H9 (cell line): ENCODE measurements at regions not wholly inside any gene's neighbourhood (a gene's known extent, or its start where the extent isn't known, plus 50 kb on each side); places are given as distances from the start of the nearest gene placed in this dataset.

Experiments
- DNase-seq: peaks from one replicate; pipeline ENCODE4 v3.0.0-alpha.2; 2017
- H2AFZ ChIP-seq: one replicate; pipeline ENCODE4 v1.6.1; 2013; ENCODE audit warnings: mild to moderate bottlenecking, low read length, control low read depth, moderate library complexity
- H2AK5ac ChIP-seq: 2 replicates; pipeline ENCODE4 v1.6.1; 2013; ENCODE audit warnings: low read length, control low read depth, mixed read lengths; ENCODE audit not compliant: insufficient read length
- H2BK120ac ChIP-seq: one replicate; pipeline ENCODE4 v1.6.1; 2013; ENCODE audit warnings: low read depth, mild to moderate bottlenecking, low read length, control low read depth, inconsistent platforms; ENCODE audit not compliant: poor library complexity, severe bottlenecking
- H2BK12ac ChIP-seq: 2 replicates; pipeline ENCODE4 v1.6.1; 2013; ENCODE audit warnings: low read length, control low read depth, mixed read lengths, low read depth; ENCODE audit not compliant: insufficient read length
- H2BK15ac ChIP-seq: 2 replicates; pipeline ENCODE4 v1.6.1; 2013; ENCODE audit warnings: low read depth, low read length, control low read depth
- H2BK20ac ChIP-seq: one replicate; pipeline ENCODE4 v1.6.1; 2013; ENCODE audit warnings: low read depth, mild to moderate bottlenecking, low read length, control low read depth, inconsistent platforms; ENCODE audit not compliant: poor library complexity, severe bottlenecking
- H2BK5ac ChIP-seq: 2 replicates; pipeline ENCODE4 v1.6.1; 2013; ENCODE audit warnings: low read length, control low read depth, mixed read lengths; ENCODE audit not compliant: insufficient read length
- H3K14ac ChIP-seq: 2 replicates; pipeline ENCODE4 v1.6.1; 2013; ENCODE audit warnings: low read length, control low read depth; ENCODE audit not compliant: insufficient read depth
- H3K18ac ChIP-seq: 2 replicates; pipeline ENCODE4 v1.6.1; 2013; ENCODE audit warnings: low read depth, mild to moderate bottlenecking, mixed read lengths, low read length, control low read depth; ENCODE audit not compliant: insufficient read length
- H3K23ac ChIP-seq: 2 replicates; pipeline ENCODE4 v1.6.1; 2013; ENCODE audit warnings: low read length, control low read depth, mixed read lengths, low read depth; ENCODE audit not compliant: insufficient read length
- H3K23me2 ChIP-seq: 2 replicates; pipeline ENCODE4 v1.6.1; 2013; ENCODE audit warnings: low read depth, mild to moderate bottlenecking, mixed read lengths, low read length, control low read depth; ENCODE audit not compliant: insufficient read length, poor library complexity, severe bottlenecking
- H3K27ac ChIP-seq: 2 replicates; pipeline ENCODE4 v1.5.1; 2013; ENCODE audit warnings: low read length, control low read depth, mixed read lengths, low read depth; ENCODE audit not compliant: insufficient read length
- H3K27me3 ChIP-seq: 2 replicates; pipeline ENCODE4 v1.6.1; 2013; ENCODE audit warnings: low read length, control low read depth, inconsistent platforms; ENCODE audit not compliant: insufficient read depth
- H3K4ac ChIP-seq: 2 replicates; pipeline ENCODE4 v1.6.1; 2013; ENCODE audit warnings: low read depth, mild to moderate bottlenecking, control low read depth, inconsistent platforms, low read length, moderate library complexity
- H3K4me1 ChIP-seq: 2 replicates; pipeline ENCODE4 v1.6.1; 2013; ENCODE audit warnings: low read length, control low read depth, inconsistent platforms; ENCODE audit not compliant: insufficient read depth
- H3K4me2 ChIP-seq: 2 replicates; pipeline ENCODE4 v1.6.1; 2013; ENCODE audit warnings: low read length, control low read depth, mixed read lengths; ENCODE audit not compliant: insufficient read length, insufficient read depth
- H3K56ac ChIP-seq: 2 replicates; pipeline ENCODE4 v1.6.1; 2013; ENCODE audit warnings: low read depth, mild to moderate bottlenecking, mixed read lengths, low read length, control low read depth; ENCODE audit not compliant: insufficient read length
- H3K79me1 ChIP-seq: 2 replicates; pipeline ENCODE4 v1.6.1; 2013; ENCODE audit warnings: low read depth, mild to moderate bottlenecking, moderate library complexity, low read length, control low read depth, inconsistent platforms; ENCODE audit not compliant: insufficient read depth, poor library complexity, severe bottlenecking
- H3K79me2 ChIP-seq: 2 replicates; pipeline ENCODE4 v1.6.1; 2013; ENCODE audit warnings: low read length, control low read depth, inconsistent platforms; ENCODE audit not compliant: insufficient read depth
- H3K9ac ChIP-seq: 2 replicates; pipeline ENCODE4 v1.6.1; 2013; ENCODE audit warnings: low read length, control low read depth, mixed read lengths; ENCODE audit not compliant: insufficient read length; ENCODE audit errors: extremely low read depth
- H3K9me3 ChIP-seq: one replicate; pipeline ENCODE4 v1.6.1; 2013; ENCODE audit warnings: low read depth, low read length, inconsistent platforms; ENCODE audit not compliant: control insufficient read depth
- H3T11ph ChIP-seq: one replicate; pipeline ENCODE4 v1.6.1; 2013; ENCODE audit warnings: mild to moderate bottlenecking, low read length, control low read depth, inconsistent platforms
- H4K20me1 ChIP-seq: one replicate; pipeline ENCODE4 v1.6.1; 2013; ENCODE audit not compliant: control insufficient read depth, insufficient read length, insufficient read depth
- H4K5ac ChIP-seq: 2 replicates; pipeline ENCODE4 v1.6.1; 2013; ENCODE audit warnings: low read depth, mild to moderate bottlenecking, mixed read lengths, low read length, control low read depth; ENCODE audit not compliant: insufficient read length
- H4K8ac ChIP-seq: replicated peaks from 2 replicates; pipeline ENCODE4 v1.6.1; 2013; ENCODE audit warnings: low read length, control low read depth, mixed read lengths, low read depth; ENCODE audit not compliant: insufficient read length
- H4K91ac ChIP-seq: 2 replicates; pipeline ENCODE4 v1.6.1; 2013; ENCODE audit warnings: low read depth, mild to moderate bottlenecking, moderate library complexity, mixed read lengths, low read length, control low read depth; ENCODE audit not compliant: insufficient read length
- H3K27ac Mint-ChIP-seq, 3 experiments: 2 replicates in 2 of 3; 3 replicates in 1 of 3; pipeline ENCODE4 v1.8.0; 2020 to 2021; ENCODE audit warnings: mixed read lengths in 3 of 3, mild to moderate bottlenecking in 1 of 3, moderate library complexity in 1 of 3
- H3K27me3 Mint-ChIP-seq: 2 replicates; pipeline ENCODE4 v1.8.0; 2021; ENCODE audit warnings: low read depth, mild to moderate bottlenecking, moderate library complexity, mixed read lengths
- H3K36me3 Mint-ChIP-seq, 3 experiments: 2 replicates in 2 of 3; 3 replicates in 1 of 3; pipeline ENCODE4 v1.8.0; 2020 to 2021; ENCODE audit warnings: low read depth in 3 of 3, mixed read lengths in 3 of 3; ENCODE audit not compliant: insufficient read depth in 1 of 3
- H3K4me1 Mint-ChIP-seq, 2 experiments: 2 replicates each; pipeline ENCODE4 v1.8.0; 2020; ENCODE audit warnings: mixed read lengths in 2 of 2
- H3K4me3 Mint-ChIP-seq, 2 experiments: 2 replicates in 1 of 2; 3 replicates in 1 of 2; pipeline ENCODE4 v1.8.0; 2020 to 2021; ENCODE audit warnings: mild to moderate bottlenecking in 2 of 2, mixed read lengths in 2 of 2, moderate library complexity in 1 of 2
- H3K9me3 Mint-ChIP-seq, 2 experiments: 2 replicates in 1 of 2; 3 replicates in 1 of 2; pipeline ENCODE4 v1.8.0; 2020; ENCODE audit warnings: mild to moderate bottlenecking in 2 of 2, mixed read lengths in 2 of 2, moderate library complexity in 1 of 2
- WGBS: extraction: QIAGEN DNeasy Blood & Tissue Kit; methylation state at CpG from one replicate; pipeline ENCODE4 v1.1.7; 2013; ENCODE audit warnings: missing lambda C conversion rate, low lambda C conversion rate, mixed read lengths; ENCODE audit not compliant: insufficient read length; ENCODE audit errors: extremely low coverage; 5-methylcytosine and 5-hydroxymethylcytosine counted together
- TF ChIP-seq, protein P1 (sequence below): fragments of 200-600 bp; sonication (generic); conservative IDR thresholded peaks from 3 replicates; pipeline ENCODE4 v1.8.0; 2021; ENCODE audit warnings: antibody characterized with exemption, mild to moderate bottlenecking

DNA sequence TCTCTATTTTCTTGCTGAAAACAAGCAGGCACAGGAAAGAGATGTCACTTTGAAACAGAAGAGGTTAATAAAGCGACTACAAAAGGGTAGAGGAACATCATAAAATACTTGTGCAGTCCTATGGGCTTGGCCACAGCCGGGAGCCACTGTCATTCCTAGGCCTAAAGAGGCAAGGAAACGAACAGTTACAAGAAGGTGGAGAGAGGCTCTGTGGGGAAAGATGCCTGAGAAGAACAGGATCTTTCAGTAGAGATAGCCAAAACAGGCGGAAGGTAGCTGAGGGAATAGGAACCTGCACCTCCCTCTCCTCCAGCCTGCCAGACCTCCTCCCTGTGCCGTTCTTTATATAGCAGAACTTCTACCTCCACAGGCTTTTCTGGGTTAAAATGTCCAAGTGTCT, 57.4 kb upstream of the ARSJ start:
- H3K9me3 Mint-ChIP-seq: no peaks in the 10 kb centered on the region
- Histone ChIP-seq H4K91ac (no peak overlapping the region), H3K9me3 (no peaks in the 10 kb centered on the region), H3K4ac (no peak overlapping the region), H3K14ac (no peak overlapping the region), H3K27me3 (no peaks in the 10 kb centered on the region), H2BK12ac (no peak overlapping the region), H4K5ac (no peak overlapping the region), H3K79me1 (no peaks in the 10 kb centered on the region), H3K23me2 (no peaks in the 10 kb centered on the region), H3K18ac (no peak overlapping the region), H3K4me2 (no peak overlapping the region), H3K9ac (no peak overlapping the region), H3K79me2 (no peaks in the 10 kb centered on the region), H2AFZ (no peak overlapping the region), H3K56ac (no peak overlapping the region), H4K8ac (no peak overlapping the region), H2BK20ac (no peak overlapping the region), H2AK5ac (no peak overlapping the region), H3K23ac (no peak overlapping the region), H4K20me1 (no peaks in the 10 kb centered on the region), H3T11ph (no peak overlapping the region), H3K27ac (no peak overlapping the region), H3K4me1 (no peaks in the 10 kb centered on the region), H2BK120ac (no peak overlapping the region), H2BK15ac (no peak overlapping the region), H2BK5ac (no peak overlapping the region)
- WGBS: no CpG with 5 or more reads among the region's 5 CpGs
- TF ChIP-seq, protein P1, sequence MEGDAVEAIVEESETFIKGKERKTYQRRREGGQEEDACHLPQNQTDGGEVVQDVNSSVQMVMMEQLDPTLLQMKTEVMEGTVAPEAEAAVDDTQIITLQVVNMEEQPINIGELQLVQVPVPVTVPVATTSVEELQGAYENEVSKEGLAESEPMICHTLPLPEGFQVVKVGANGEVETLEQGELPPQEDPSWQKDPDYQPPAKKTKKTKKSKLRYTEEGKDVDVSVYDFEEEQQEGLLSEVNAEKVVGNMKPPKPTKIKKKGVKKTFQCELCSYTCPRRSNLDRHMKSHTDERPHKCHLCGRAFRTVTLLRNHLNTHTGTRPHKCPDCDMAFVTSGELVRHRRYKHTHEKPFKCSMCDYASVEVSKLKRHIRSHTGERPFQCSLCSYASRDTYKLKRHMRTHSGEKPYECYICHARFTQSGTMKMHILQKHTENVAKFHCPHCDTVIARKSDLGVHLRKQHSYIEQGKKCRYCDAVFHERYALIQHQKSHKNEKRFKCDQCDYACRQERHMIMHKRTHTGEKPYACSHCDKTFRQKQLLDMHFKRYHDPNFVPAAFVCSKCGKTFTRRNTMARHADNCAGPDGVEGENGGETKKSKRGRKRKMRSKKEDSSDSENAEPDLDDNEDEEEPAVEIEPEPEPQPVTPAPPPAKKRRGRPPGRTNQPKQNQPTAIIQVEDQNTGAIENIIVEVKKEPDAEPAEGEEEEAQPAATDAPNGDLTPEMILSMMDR: no peak
- H3K4me1 Mint-ChIP-seq: no peaks in the 10 kb centered on the region
- no peaks in the 10 kb centered on the region for H3K27me3 Mint-ChIP-seq
- H3K36me3 Mint-ChIP-seq: no peaks in the 10 kb centered on the region
- no peak for DNase-seq
- no peak overlapping the region for H3K27ac Mint-ChIP-seq
- no peak overlapping the region for H3K4me3 Mint-ChIP-seq
